ENCODE measurements at regions not wholly inside any gene's neighbourhood (a gene's known extent, or its start where the extent isn't known, plus 50 kb on each side); places are given as distances from the start of the nearest gene placed in this dataset.
"Not testable (repeated sequence)": the region's sequence is repeated elsewhere in the genome, so short reads cannot be mapped to it uniquely, and the experiment has no call there.

- TF ChIP-seq CTCF (IDR thresholded peaks at IDR 0.05; ENCODE audit: poor library complexity); EZH2 (IDR thresholded peaks at IDR 0.05; ENCODE audit: borderline replicate concordance): not testable (repeated sequence)
These were observed 919.9 kb upstream of the DEFB115 start for GRCh38 chr20:30337556-30337955.
